Endodermal cell (in vitro differentiated cells): ENCODE measurements at regions not wholly inside any gene's neighbourhood (a gene's known extent, or its start where the extent isn't known, plus 50 kb on each side); places are given as distances from the start of the nearest gene placed in this dataset.

ENCODE experiments used
- DNase-seq: peaks from one replicate; pipeline ENCODE4 v3.0.0-alpha.2; 2017
- H3K27ac ChIP-seq: 2 replicates; pipeline ENCODE4 v1.5.1; 2013; ENCODE audit warnings: mild to moderate bottlenecking, low read depth, low read length, moderate library complexity
- H3K27me3 ChIP-seq: 2 replicates; pipeline ENCODE4 v1.6.1; 2013; ENCODE audit warnings: mild to moderate bottlenecking, low read length, moderate library complexity; ENCODE audit not compliant: insufficient read depth, control insufficient read depth, poor library complexity, severe bottlenecking
- H3K36me3 ChIP-seq: 2 replicates; pipeline ENCODE4 v1.7.0; 2013; ENCODE audit warnings: mild to moderate bottlenecking, low read length, moderate library complexity; ENCODE audit not compliant: control insufficient read depth, insufficient read depth
- H3K4me1 ChIP-seq: one replicate; pipeline ENCODE4 v1.7.0; 2013; ENCODE audit warnings: low read length; ENCODE audit not compliant: control insufficient read depth, insufficient read depth
- H3K4me3 ChIP-seq: 2 replicates; pipeline ENCODE4 v1.5.1; 2013; ENCODE audit warnings: mild to moderate bottlenecking, low read length, moderate library complexity
- H3K9ac ChIP-seq: 2 replicates; pipeline ENCODE4 v1.6.1; 2013; ENCODE audit warnings: mild to moderate bottlenecking, low read length, moderate library complexity; ENCODE audit not compliant: poor library complexity, severe bottlenecking; ENCODE audit errors: extremely low read depth
- H3K9me3 ChIP-seq: 2 replicates; pipeline ENCODE4 v1.6.1; 2013; ENCODE audit warnings: mild to moderate bottlenecking, low read length, moderate library complexity; ENCODE audit not compliant: control insufficient read depth
- H3K27ac Mint-ChIP-seq: 2 replicates; pipeline ENCODE4 v1.8.0; 2020; ENCODE audit warnings: mixed read lengths
- H3K27me3 Mint-ChIP-seq: 2 replicates; pipeline ENCODE4 v1.8.0; 2021; ENCODE audit warnings: mild to moderate bottlenecking, mixed read lengths; ENCODE audit not compliant: insufficient read depth
- H3K36me3 Mint-ChIP-seq: 2 replicates; pipeline ENCODE4 v1.8.0; 2020; ENCODE audit warnings: low read depth, mixed read lengths
- H3K4me1 Mint-ChIP-seq: 2 replicates; pipeline ENCODE4 v1.8.0; 2020; ENCODE audit warnings: mixed read lengths
- H3K4me3 Mint-ChIP-seq: 2 replicates; pipeline ENCODE4 v1.8.0; 2020; ENCODE audit warnings: mild to moderate bottlenecking, moderate library complexity, mixed read lengths
- H3K9me3 Mint-ChIP-seq: 2 replicates; pipeline ENCODE4 v1.8.0; 2020; ENCODE audit warnings: mild to moderate bottlenecking, mixed read lengths
- CTCF ChIP-seq: fragments of 200-600 bp; sonication (generic); conservative IDR thresholded peaks from 2 replicates; pipeline ENCODE4 v1.5.0; 2021; ENCODE audit warnings: antibody characterized with exemption, mild to moderate bottlenecking
- WGBS, 2 experiments: methylation state at CpG; one replicate each; pipeline versions ENCODE4 v1.1.5 to v1.1.7; 2013; ENCODE audit warnings: missing lambda C conversion rate in 2 of 2, mixed read lengths in 1 of 2; ENCODE audit not compliant: insufficient coverage in 1 of 2, insufficient read length in 1 of 2; 5-methylcytosine and 5-hydroxymethylcytosine counted together

GRCh38 chr12:84702001-84702400 lies 210.6 kb downstream of the SLC6A15 start:
- no peaks in the 10 kb centered on the region for H3K27me3 Mint-ChIP-seq
- Histone ChIP-seq H3K9me3 (no peaks in the 10 kb centered on the region), H3K36me3 (no peaks in the 10 kb centered on the region), H3K27ac (no peak overlapping the region), H3K9ac (no peak overlapping the region), H3K27me3 (no peaks in the 10 kb centered on the region), H3K4me3 (no peak overlapping the region), H3K4me1 (no peaks in the 10 kb centered on the region)
- 89 to 95% methylated on average over 2 of the region's 2 CpGs for WGBS, 2 experiments
- no peaks in the 10 kb centered on the region for H3K4me1 Mint-ChIP-seq
- no peaks in the 10 kb centered on the region for H3K9me3 Mint-ChIP-seq
- no peak for TF ChIP-seq CTCF
- no peak for DNase-seq
- H3K27ac Mint-ChIP-seq: no peak overlapping the region
- no peaks in the 10 kb centered on the region for H3K36me3 Mint-ChIP-seq
- no peak overlapping the region for H3K4me3 Mint-ChIP-seq

- H3K27me3 Mint-ChIP-seq: no peaks in the 10 kb centered on the region
- H3K4me3 ChIP-seq: no peak overlapping the region
- no peaks in the 10 kb centered on the region for H3K36me3 ChIP-seq
- H3K9ac ChIP-seq: no peak overlapping the region
- H3K4me1 Mint-ChIP-seq: no peaks in the 10 kb centered on the region
- no peaks in the 10 kb centered on the region for H3K27me3 ChIP-seq
- H3K9me3 Mint-ChIP-seq: no peaks in the 10 kb centered on the region
- no peak overlapping the region for H3K27ac ChIP-seq
- DNase-seq: no peak
- H3K9me3 ChIP-seq: no peaks in the 10 kb centered on the region
- H3K36me3 Mint-ChIP-seq: no peaks in the 10 kb centered on the region
- WGBS, 2 experiments: 93 to 95% methylated on average over 3 of the region's 3 CpGs
- H3K27ac Mint-ChIP-seq: no peak overlapping the region
- H3K4me1 ChIP-seq: no peaks in the 10 kb centered on the region
- no peak overlapping the region for H3K4me3 Mint-ChIP-seq
- no peak for TF ChIP-seq CTCF
Observed at GRCh38 chr12:84701041-84701440, 211.6 kb downstream of the SLC6A15 start.

GRCh38 chr12:84698576-84699333 lies 213.8 kb downstream of the SLC6A15 start:
- Histone ChIP-seq H3K4me3 (no peak overlapping the region), H3K4me1 (no peaks in the 10 kb centered on the region), H3K9me3 (no peaks in the 10 kb centered on the region), H3K27ac (no peak overlapping the region), H3K36me3 (no peaks in the 10 kb centered on the region), H3K9ac (no peak overlapping the region), H3K27me3 (no peaks in the 10 kb centered on the region)
- H3K4me3 Mint-ChIP-seq: no peak overlapping the region
- no peak for TF ChIP-seq CTCF
- H3K9me3 Mint-ChIP-seq: no peaks in the 10 kb centered on the region
- no peak overlapping the region for H3K27ac Mint-ChIP-seq
- H3K27me3 Mint-ChIP-seq: no peaks in the 10 kb centered on the region
- DNase-seq: no peak
- H3K36me3 Mint-ChIP-seq: no peaks in the 10 kb centered on the region
- 93% methylated on average over 3 of the region's 3 CpGs; no CpG with 5 or more reads in 1 of the 2 experiments for WGBS, 2 experiments
- H3K4me1 Mint-ChIP-seq: no peaks in the 10 kb centered on the region
